SIG-M5 (cell line): ENCODE measurements at regions not wholly inside any gene's neighbourhood (a gene's known extent, or its start where the extent isn't known, plus 50 kb on each side); places are given as distances from the start of the nearest gene placed in this dataset.
"Not testable (repeated sequence)": the region's sequence is repeated elsewhere in the genome, so short reads cannot be mapped to it uniquely, and the experiment has no call there.

Source experiments
- DNase-seq: peaks from one replicate; lab custom pipeline; 2025; lab: John Stamatoyannopoulos, UW

- DNase-seq: no peak
Measured at GRCh38 chr10:133020193-133020817, 67.4 kb upstream of the ADGRA1 start.

GRCh38 chr10:133019651-133020050, 68.1 kb upstream of the ADGRA1 start:
- no peak for DNase-seq

- no peak for DNase-seq
Measured at GRCh38 chr10:133019191-133019590, 68.5 kb upstream of the ADGRA1 start.

DNA sequence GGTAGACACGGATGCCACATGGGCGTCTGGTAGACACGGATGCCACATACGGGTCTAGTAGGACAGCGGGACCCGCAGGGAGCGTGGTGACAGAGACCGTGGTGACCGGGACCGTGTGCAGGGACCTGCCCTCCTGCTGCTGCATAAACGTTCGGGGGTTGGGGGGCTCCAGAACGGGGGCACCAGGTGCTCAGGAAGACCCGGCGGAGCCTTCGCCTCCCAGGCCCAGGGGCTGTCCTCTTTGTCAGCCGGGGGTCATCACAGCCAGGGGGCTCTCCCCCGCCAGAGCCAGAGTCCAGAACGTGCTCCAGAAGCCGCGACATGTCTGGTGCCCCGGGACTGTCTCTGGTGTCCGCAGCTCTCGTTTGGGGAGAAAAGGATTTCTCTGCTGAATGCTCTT, 69.2 kb upstream of the ADGRA1 start:
- no peak for DNase-seq

- no peak for DNase-seq
Measured at GRCh38 chr10:133017203-133017601, 70.5 kb upstream of the ADGRA1 start.

DNA sequence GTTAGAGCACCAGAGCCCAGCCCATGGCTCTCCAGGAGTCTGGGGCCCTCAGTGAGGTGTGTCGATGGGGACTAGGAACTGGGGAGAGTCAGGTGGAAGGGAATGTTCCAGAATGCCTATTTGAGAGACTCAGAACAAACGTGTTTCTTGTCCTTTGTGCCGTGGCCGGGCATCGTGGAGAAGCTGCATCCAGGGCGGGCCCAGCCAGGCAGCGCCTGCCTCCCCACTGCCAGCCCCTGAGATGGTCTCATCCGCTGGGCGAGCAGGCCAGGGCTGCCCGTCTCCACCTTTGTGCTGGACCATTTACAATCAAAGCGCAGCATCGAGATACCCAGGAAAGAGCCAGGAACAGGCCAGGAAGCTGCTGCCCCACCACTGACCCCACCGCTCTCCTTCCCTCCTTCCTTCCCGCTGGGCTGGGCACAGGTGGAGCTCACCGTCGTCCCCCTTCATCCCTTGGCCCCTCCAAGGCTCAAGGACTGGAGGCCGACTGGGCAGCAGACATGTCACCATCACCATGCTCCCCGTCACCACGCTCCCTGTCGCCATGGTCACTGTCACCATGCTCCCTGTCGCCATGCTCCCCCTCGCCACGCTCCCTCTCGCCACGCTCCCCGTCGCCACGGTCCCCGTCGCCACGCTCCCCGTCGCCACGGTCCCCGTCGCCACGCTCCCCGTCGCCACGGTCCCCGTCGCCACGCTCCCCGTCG, 71.1 kb upstream of the ADGRA1 start:
- DNase-seq: no peak

DNA sequence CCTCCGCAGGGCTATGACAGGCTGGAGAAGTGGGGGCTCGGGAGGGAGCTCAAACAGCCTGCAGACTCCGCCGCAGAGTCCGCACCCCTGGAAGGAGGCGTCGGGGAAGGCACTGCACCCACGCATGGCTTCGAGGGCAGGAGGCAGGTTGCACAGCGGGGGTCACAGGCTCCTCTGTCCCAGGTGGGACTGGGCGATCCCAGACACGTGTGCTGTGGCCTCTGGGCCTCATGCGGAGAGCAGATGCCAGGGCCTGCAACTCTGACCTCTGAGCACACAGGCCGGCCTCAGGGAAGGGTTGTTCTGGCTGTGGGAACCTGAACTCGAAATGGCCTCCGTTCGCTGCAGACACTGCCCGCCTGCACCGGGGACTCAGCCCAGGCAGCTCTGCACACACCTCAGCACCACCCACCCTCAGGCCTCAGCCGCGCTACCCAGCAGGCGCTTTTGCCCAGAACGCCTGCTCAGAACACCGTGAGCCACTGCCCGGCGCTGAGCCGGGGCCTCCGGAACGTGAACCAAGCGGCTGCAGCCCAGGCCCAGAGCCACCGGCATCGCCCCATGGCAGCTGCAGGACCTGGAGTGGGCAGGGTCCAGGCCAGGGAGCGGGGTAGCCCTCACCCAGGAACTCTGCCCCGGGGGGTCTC, 71.8 kb upstream of the ADGRA1 start:
- DNase-seq: no peak

- no peak for DNase-seq
Measured at GRCh38 chr10:133015321-133015720, 72.4 kb upstream of the ADGRA1 start.

DNA sequence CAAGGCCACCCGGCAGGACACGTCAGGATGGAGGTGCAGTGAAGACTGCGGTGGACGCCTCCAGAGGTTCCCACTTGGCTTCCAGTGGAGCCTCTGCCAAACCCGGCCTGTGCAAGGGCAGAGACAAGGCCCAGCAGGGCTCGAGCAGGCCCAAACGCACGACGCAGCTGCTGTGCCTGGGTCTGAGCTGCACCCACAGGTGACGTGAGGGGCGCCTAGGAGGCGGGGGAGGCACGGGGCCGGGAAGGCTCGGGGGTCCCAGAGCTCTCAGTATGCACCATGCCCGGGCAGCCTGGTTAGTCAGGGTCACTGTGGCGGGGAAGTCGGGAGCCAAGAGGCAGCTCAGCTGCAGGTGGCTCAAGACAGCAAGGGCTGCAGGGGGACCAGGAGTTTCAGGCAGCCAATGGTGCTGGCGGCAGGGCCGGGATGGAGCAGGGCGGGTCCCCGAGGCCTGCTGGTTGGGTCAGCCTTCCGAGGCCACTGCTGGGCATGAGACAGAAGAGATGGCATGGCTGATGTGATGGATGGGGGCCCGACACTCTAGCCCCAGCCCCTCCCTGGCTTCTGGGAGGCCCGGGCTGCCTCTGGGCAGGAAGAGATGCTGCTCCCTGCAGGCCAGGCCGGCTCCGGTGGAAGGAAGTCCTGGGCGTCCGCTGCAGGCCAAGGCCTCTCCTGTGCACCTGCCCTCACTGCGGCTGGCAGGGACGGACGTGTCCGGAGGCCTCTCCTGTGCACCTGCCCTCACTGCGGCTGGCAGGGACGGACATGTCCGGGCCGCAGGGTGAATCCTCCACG, 72.2 kb upstream of the CFAP46 start:
- DNase-seq: no peak

DNA sequence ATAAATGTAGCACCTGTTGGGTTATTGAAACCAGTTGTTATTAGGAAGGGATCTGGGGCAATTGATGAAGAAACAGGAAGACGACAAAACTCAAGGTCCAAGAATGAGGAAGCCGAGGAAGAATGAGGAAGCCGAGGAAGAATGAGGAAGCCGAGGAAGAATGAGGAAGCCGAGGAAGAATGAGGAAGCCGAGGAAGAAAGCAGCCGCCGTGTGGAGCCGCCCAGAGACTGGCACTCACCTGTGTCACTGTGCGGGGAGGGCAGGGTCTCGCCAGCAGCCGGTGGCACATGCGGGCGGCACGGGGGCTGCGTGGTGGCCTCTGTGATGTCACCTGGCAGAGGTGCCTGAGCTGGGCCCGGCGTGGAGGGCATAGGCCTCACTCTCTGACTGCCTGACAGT, 71.1 kb upstream of the CFAP46 start:
- DNase-seq: peak; percentile 11

GRCh38 chr10:133012573-133013359, 70.4 kb upstream of the CFAP46 start:
- DNase-seq: no peak

- no peak for DNase-seq
Measured at GRCh38 chr10:133011882-133012281, 69.5 kb upstream of the CFAP46 start.

- not testable (repeated sequence) for DNase-seq
Measured at GRCh38 chr10:133011393-133011792, 69.0 kb upstream of the CFAP46 start.

DNA sequence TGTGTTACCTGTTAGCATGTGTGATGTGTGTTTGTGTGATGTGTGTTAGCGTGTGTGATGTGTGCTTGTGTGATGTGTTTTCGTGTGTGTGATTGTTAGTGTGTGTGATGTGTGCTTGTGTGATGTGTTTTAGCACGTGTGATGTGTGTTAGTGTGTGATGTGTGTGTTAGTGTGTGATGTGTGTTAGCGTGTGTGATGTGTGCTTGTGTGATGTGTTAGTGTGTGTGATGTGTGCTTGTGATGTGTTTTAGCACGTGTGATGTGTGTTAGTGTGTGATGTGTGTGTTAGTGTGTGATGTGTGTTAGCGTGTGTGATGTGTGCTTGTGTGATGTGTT, 68.4 kb upstream of the CFAP46 start:
- DNase-seq: not testable (repeated sequence)

DNA sequence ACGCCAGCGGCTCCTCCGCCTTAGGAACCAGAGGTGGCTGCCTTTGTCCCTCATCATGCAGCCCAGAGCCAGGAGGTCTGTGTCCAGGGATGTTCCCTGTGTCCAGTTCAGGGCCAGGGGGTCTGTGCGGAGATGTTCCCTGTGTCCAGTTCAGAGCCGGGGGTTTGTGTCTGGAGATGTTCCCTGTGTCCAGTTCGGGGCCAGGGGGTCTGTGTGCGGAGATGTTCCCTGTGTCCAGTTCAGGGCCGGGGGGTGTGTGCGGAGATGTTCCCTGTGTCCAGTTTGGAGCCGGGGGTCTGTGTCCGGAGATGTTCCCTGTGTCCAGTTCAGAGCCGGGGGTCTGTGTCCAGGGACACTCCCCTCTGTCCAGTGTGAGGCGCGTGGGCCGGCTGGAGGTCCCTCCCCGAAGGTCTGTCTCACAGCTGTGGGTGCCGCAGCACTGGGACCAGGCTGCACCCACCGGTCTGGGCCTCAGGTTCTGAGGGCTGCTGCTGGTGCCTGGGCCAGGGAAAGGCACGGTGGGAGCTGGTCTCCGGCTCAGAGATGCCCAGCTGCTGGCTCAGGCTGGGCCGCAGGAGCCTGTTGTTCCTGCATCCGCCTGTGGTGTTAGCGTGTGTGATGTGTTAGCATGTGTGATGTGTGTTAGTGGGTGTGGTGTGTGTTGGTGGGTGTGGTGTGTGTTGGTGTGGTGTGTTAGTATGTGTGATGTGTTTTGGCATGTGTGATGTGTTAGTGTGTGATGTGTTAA, 67.9 kb upstream of the CFAP46 start:
- DNase-seq: no peak

GRCh38 chr10:133009218-133009950, 67.0 kb upstream of the CFAP46 start:
- DNase-seq: no peak

GRCh38 chr10:133008736-133009135, 66.4 kb upstream of the CFAP46 start:
- DNase-seq: no peak

DNA sequence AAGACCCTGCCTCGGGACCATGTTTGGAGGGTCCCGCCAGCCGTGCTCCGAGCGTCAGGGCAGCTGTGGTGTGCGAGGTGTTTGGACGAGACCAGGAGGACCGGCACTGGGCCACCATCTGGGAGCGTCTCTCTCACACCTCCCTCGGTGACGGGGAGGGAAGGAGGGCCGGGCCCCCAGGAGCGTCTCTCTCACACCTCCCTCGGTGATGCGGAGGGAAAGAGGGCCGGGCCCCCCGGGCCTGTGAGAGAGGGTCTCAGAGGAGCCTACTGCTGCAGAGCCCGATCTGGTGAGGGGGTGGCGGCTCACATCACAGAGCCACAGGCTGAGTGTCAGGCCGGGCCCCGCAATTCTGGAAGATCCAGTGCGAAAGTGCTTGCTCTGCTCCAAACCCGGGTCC, 65.8 kb upstream of the CFAP46 start:
- no peak for DNase-seq

GRCh38 chr10:133007360-133007858, 65.0 kb upstream of the CFAP46 start:
- DNase-seq: no peak

DNA sequence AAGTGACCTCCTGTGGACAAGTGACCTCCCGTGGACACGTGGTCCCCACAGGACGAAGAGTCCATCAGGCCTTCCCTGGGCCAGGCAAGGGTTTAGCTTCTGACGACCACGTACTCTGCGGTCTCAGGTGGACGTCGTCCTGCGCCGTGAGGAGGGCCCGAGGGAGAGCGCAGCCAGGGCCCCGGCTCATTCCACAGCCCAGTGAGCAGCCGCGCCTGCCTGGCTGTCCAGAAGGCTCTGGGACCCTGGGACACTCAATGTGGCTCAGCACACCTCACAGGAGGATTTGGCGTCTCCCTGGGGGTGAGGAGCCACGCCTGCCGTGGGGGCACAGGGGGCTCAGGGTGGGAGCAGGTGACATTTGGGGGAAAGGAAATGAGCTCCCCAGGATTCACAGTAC, 64.4 kb upstream of the CFAP46 start:
- DNase-seq: no peak
